A549 (cell line): ENCODE measurements at regions not wholly inside any gene's neighbourhood (a gene's known extent, or its start where the extent isn't known, plus 50 kb on each side); places are given as distances from the start of the nearest gene placed in this dataset.

Source experiments
- ATAC-seq, 2 experiments: fragments of 200-7000 bp in 1 of 2; fragments of >200 bp in 1 of 2; cut with Nextera tagmentation in 1 of 2; cut with Tn5 transposase in 1 of 2; 3 replicates each; pipeline versions ENCODE4 v1.8.0 to v1.9.1; 2018 to 2020; ENCODE audit warnings: mild to moderate bottlenecking in 1 of 2, moderate library complexity in 1 of 2
- CTCF ChIA-PET: fragments of 300-600 bp; sonication (Branson Sonifier 250); formaldehyde crosslinking; extraction: SDS; loops from one replicate; lab custom pipeline; 2021; ENCODE audit warnings: antibody characterized with exemption, inconsistent platforms; lab: Yijun Ruan, JAX
- POLR2A ChIA-PET: fragments of 350-600 bp; formaldehyde crosslinking; extraction: SDS; loops from one replicate; lab custom pipeline; 2021; ENCODE audit warnings: antibody characterized with exemption, inconsistent platforms; lab: Yijun Ruan, JAX
- DNase-seq, 2 experiments: peaks; one replicate each; pipeline versions ENCODE4 v3.0.0 to v3.0.0-alpha.2; 2011 to 2016; ENCODE audit warnings: low read depth in 1 of 2, low spot score in 1 of 2
- FAIRE-seq: peaks from 2 replicates; lab custom pipeline; 2011; peaks lifted over from hg19 to GRCh38; lab: Jason Lieb, UNC
- H3K27ac ChIP-seq, 2 experiments: fragments of >200 bp; sonication (Bioruptor Twin); formaldehyde crosslinking; 3 replicates each; pipeline ENCODE4 v1.5.1; 2016 to 2017
- H3K4me1 ChIP-seq: fragments of >200 bp; sonication (Bioruptor Twin); formaldehyde crosslinking; 3 replicates; pipeline ENCODE4 v1.6.1; 2016
- H3K4me2 ChIP-seq: fragments of >200 bp; sonication (Bioruptor Twin); formaldehyde crosslinking; 3 replicates; pipeline ENCODE4 v1.6.1; 2016
- H3K4me3 ChIP-seq: fragments of >200 bp; sonication (Bioruptor Twin); formaldehyde crosslinking; 3 replicates; pipeline ENCODE4 v1.5.1; 2016
- H3K9me3 ChIP-seq: fragments of >200 bp; sonication (Bioruptor Twin); formaldehyde crosslinking; 3 replicates; pipeline ENCODE4 v1.6.1; 2016
- ATOH8 ChIP-seq: fragments of 250-450 bp; sonication (Bioruptor Pico); IDR thresholded peaks from 2 replicates; pipeline ENCODE4 v1.5.0; 2020; ENCODE audit warnings: low read depth, mild to moderate bottlenecking, moderate library complexity
- BCL3 ChIP-seq: fragments of >200 bp; sonication (Bioruptor Twin); formaldehyde crosslinking; IDR thresholded peaks from 3 replicates; pipeline ENCODE4 v1.6.1; 2016
- BHLHE40 ChIP-seq: IDR thresholded peaks from 2 replicates; pipeline ENCODE4 v1.6.1; 2012; ENCODE audit warnings: low read depth, low read length, inconsistent platforms
- CBX8 ChIP-seq: fragments of 200-600 bp; sonication (generic); IDR thresholded peaks from 2 replicates; pipeline ENCODE4 v1.6.1; 2016
- CHD2 ChIP-seq: fragments of 150-350 bp; IDR thresholded peaks from 2 replicates; pipeline ENCODE4 v1.6.1; 2014; ENCODE audit warnings: low read length; ENCODE audit not compliant: partially characterized antibody
- EHF ChIP-seq: fragments of 250-450 bp; sonication (Bioruptor Pico); IDR thresholded peaks from 2 replicates; pipeline ENCODE4 v1.5.0; 2020; ENCODE audit warnings: mild to moderate bottlenecking
- EP300 ChIP-seq, 2 experiments: fragments of >200 bp; sonication (Bioruptor Twin); formaldehyde crosslinking; IDR thresholded peaks; 2 replicates in 1 of 2; 3 replicates in 1 of 2; pipeline ENCODE4 v1.6.1; 2016 to 2017
- FOSB ChIP-seq: fragments of 250-450 bp; sonication (Bioruptor Pico); IDR thresholded peaks from 2 replicates; pipeline ENCODE4 v1.5.0; 2020; ENCODE audit warnings: mild to moderate bottlenecking, moderate library complexity
- FOSL2 ChIP-seq, 2 experiments: fragments of 450-650 bp in 1 of 2; fragments of >200 bp in 1 of 2; sonication (Bioruptor Twin) in 1 of 2; formaldehyde crosslinking; IDR thresholded peaks; 2 replicates each; pipeline versions ENCODE4 v1.5.0 to v1.6.1; 2016 to 2020; ENCODE audit warnings: mild to moderate bottlenecking in 1 of 2, moderate library complexity in 1 of 2
- GATA3 ChIP-seq: IDR thresholded peaks from 2 replicates; pipeline ENCODE4 v1.6.1; 2012; ENCODE audit warnings: borderline replicate concordance
- HEYL ChIP-seq: fragments of 250-450 bp; sonication (Bioruptor Pico); IDR thresholded peaks from 2 replicates; pipeline ENCODE4 v1.8.0; 2021; ENCODE audit warnings: mild to moderate bottlenecking, moderate library complexity
- HMGXB4 ChIP-seq: fragments of 250-450 bp; sonication (Bioruptor Pico); IDR thresholded peaks from 2 replicates; pipeline ENCODE4 v1.5.0; 2021; ENCODE audit warnings: mild to moderate bottlenecking, moderate library complexity, borderline replicate concordance
- HOXB5 ChIP-seq: fragments of 250-450 bp; sonication (Bioruptor Pico); IDR thresholded peaks from 2 replicates; pipeline ENCODE4 v1.5.0; 2020; ENCODE audit warnings: mild to moderate bottlenecking, moderate library complexity
- JUN ChIP-seq, 2 experiments: fragments of >200 bp; sonication (Bioruptor Twin); formaldehyde crosslinking; IDR thresholded peaks; 2 replicates in 1 of 2; 3 replicates in 1 of 2; pipeline ENCODE4 v1.6.1; 2016 to 2017
- JUNB ChIP-seq: fragments of >200 bp; sonication (Bioruptor Twin); formaldehyde crosslinking; IDR thresholded peaks from 2 replicates; pipeline ENCODE4 v1.6.1; 2016
- KDM1A ChIP-seq: fragments of 200-600 bp; sonication (generic); IDR thresholded peaks from 2 replicates; pipeline ENCODE4 v1.6.1; 2016; ENCODE audit warnings: low read depth, mild to moderate bottlenecking
- MAFK ChIP-seq: fragments of 450-650 bp; IDR thresholded peaks from 2 replicates; pipeline ENCODE4 v1.6.1; 2014; ENCODE audit not compliant: partially characterized antibody
- MAX ChIP-seq: IDR thresholded peaks from 2 replicates; pipeline ENCODE4 v1.6.1; 2012
- NFE2L2 ChIP-seq: fragments of 150-350 bp; conservative IDR thresholded peaks from 2 replicates; pipeline ENCODE4 v1.6.1; 2014; ENCODE audit warnings: low read length
- NR3C1 ChIP-seq: fragments of >200 bp; sonication (Bioruptor Twin); formaldehyde crosslinking; IDR thresholded peaks from 3 replicates; pipeline ENCODE4 v1.6.1; 2017
- PBX3 ChIP-seq: IDR thresholded peaks from 2 replicates; pipeline ENCODE4 v1.6.1; 2012
- PHF8 ChIP-seq: fragments of 200-600 bp; sonication (generic); IDR thresholded peaks from 2 replicates; pipeline ENCODE4 v1.6.1; 2016; ENCODE audit warnings: low read depth, mild to moderate bottlenecking, antibody characterized with exemption, moderate library complexity, borderline replicate concordance
- POLR2A ChIP-seq: IDR thresholded peaks from 2 replicates; pipeline ENCODE4 v1.6.1; 2012; ENCODE audit warnings: mild to moderate bottlenecking, low read length
- POLR2AphosphoS2 ChIP-seq: conservative IDR thresholded peaks from 2 replicates; pipeline ENCODE4 v1.6.1; 2012; ENCODE audit warnings: low read length, improper control_type of control experiment, inconsistent platforms
- RARB ChIP-seq: fragments of 250-450 bp; sonication (Bioruptor Pico); IDR thresholded peaks from 2 replicates; pipeline ENCODE4 v1.8.0; 2021; ENCODE audit warnings: mild to moderate bottlenecking, moderate library complexity
- RFX5 ChIP-seq: fragments of 450-650 bp; IDR thresholded peaks from 2 replicates; pipeline ENCODE4 v1.7.1; 2014; ENCODE audit warnings: antibody characterized with exemption, mild to moderate bottlenecking, moderate library complexity
- SMC3 ChIP-seq: fragments of >200 bp; sonication (Bioruptor Twin); formaldehyde crosslinking; IDR thresholded peaks from 3 replicates; pipeline ENCODE4 v1.6.1; 2018; ENCODE audit warnings: inconsistent platforms
- TP53 ChIP-seq: fragments of 250-450 bp; sonication (Bioruptor Pico); IDR thresholded peaks from 2 replicates; pipeline ENCODE4 v1.5.0; 2021; ENCODE audit warnings: mild to moderate bottlenecking, moderate library complexity
- WGBS: methylation state at CpG from one replicate; pipeline ENCODE4 v1.1.6; 2017; ENCODE audit errors: missing lambda C conversion rate; 5-methylcytosine and 5-hydroxymethylcytosine counted together

- ATAC-seq: no peak
- no peak overlapping the region for H3K4me3 ChIP-seq
- no peak for FAIRE-seq
- ChIA-PET CTCF (interaction anchor here (0.6 to 0.8 kb wide), 2 partner anchors 9 to 18 kb away, joined by 3 read pairs; no protein-coding TSS in a partner anchor), POLR2A (no interaction called here)
- DNase-seq: no peak
- H3K27ac ChIP-seq: no peak overlapping the region
- no peak overlapping the region for H3K4me2 ChIP-seq
- H3K4me1 ChIP-seq: no peaks in the 10 kb centered on the region
- 20% methylated on average over 1 of the region's 1 CpG for WGBS
- H3K9me3 ChIP-seq: peaks cover 3% of the 10 kb centered on the region; the same call in 1 of the 3 replicates
- TF ChIP-seq NFE2L2 (no peak), TP53 (no peak), MAX (no peak), MAFK (no peak), HOXB5 (CRISPR knock-in tag) (no peak), CHD2 (no peak), FOSL2 (IDR thresholded peaks at IDR 0.05) (no peak), FOSL2 (CRISPR knock-in tag; IDR thresholded peaks at IDR 0.05) (no peak), JUNB (no peak), NR3C1 (no peak), SMC3 (no peak)
These were observed 128.7 kb downstream of the CEP120 start for GRCh38 chr5:123294544-123294943.

GRCh38 chr5:123289210-123289609, 134.0 kb downstream of the CEP120 start:
- DNase-seq (no peak), FAIRE-seq (no peak), ATAC-seq (no peak)
- Histone ChIP-seq H3K4me2 (no peak overlapping the region), H3K4me3 (no peak overlapping the region), H3K4me1 (no peaks in the 10 kb centered on the region), H3K27ac (no peak overlapping the region), H3K9me3 (no peaks in the 10 kb centered on the region)
- POLR2A ChIA-PET: no interaction called here
- CTCF ChIA-PET: interaction anchor here (0.9 kb wide), 1 partner anchor 10 kb away, joined by 3 read pairs; no protein-coding TSS in a partner anchor
- TF ChIP-seq EP300 (IDR thresholded peaks at IDR 0.05) (no peak), SMC3 (no peak), HMGXB4 (CRISPR knock-in tag) (no peak), HOXB5 (CRISPR knock-in tag) (no peak), POLR2AphosphoS2 (no peak), NR3C1 (no peak), GATA3 (no peak), PHF8 (no peak), BCL3 (no peak)

GRCh38 chr5:123287881-123288280, 135.3 kb downstream of the CEP120 start:
- ATAC-seq: no peak
- CTCF ChIA-PET: interaction anchor here (0.6 kb wide), 1 partner anchor 697 kb away, joined by 3 read pairs; no protein-coding TSS in a partner anchor
- no peak for FAIRE-seq

GRCh38 chr5:123286891-123287290, 136.3 kb downstream of the CEP120 start:
- ATAC-seq: no peak
- Histone ChIP-seq H3K4me3 (no peak overlapping the region), H3K9me3 (no peaks in the 10 kb centered on the region), H3K4me1 (no peaks in the 10 kb centered on the region), H3K4me2 (no peak overlapping the region), H3K27ac (no peak overlapping the region)
- 54% methylated on average over 2 of the region's 2 CpGs for WGBS
- ChIA-PET POLR2A (no interaction called here), CTCF (no interaction called here)
- no peak for FAIRE-seq
- no peak for DNase-seq
- TF ChIP-seq HEYL (no peak), PBX3 (no peak), POLR2A (no peak), KDM1A (no peak), FOSB (CRISPR knock-in tag) (no peak), BCL3 (no peak), RFX5 (no peak), EHF (CRISPR knock-in tag) (no peak), BHLHE40 (no peak), RARB (no peak), ATOH8 (CRISPR knock-in tag) (no peak), EP300 (IDR thresholded peaks at IDR 0.05) (no peak), CBX8 (no peak)

More at GRCh38 chr5:123287881-123288280, 135.3 kb downstream of the CEP120 start:
- Histone ChIP-seq H3K27ac (no peak overlapping the region), H3K4me3 (no peak overlapping the region), H3K4me2 (no peak overlapping the region), H3K4me1 (no peaks in the 10 kb centered on the region), H3K9me3 (no peaks in the 10 kb centered on the region)
- DNase-seq: no peak
- POLR2A ChIA-PET: no interaction called here
- TF ChIP-seq JUN (IDR thresholded peaks at IDR 0.05): no peak
- no peak for TF ChIP-seq BHLHE40
- TF ChIP-seq POLR2A: no peak
